Panc1 (cell line): ENCODE measurements at regions not wholly inside any gene's neighbourhood (a gene's known extent, or its start where the extent isn't known, plus 50 kb on each side); places are given as distances from the start of the nearest gene placed in this dataset.

Experiments used
- ATAC-seq: fragments of 200-7000 bp; cut with Tn5 transposase; 2 replicates; pipeline ENCODE4 v1.9.1; 2020; ENCODE audit warnings: mild to moderate bottlenecking, moderate library complexity
- BruUV-seq: library from RNA; stranded (reverse); fragments of 400-500 nt; replicated peaks from 2 replicates; lab custom pipeline; 2021; lab: Mats Ljungman, UMichigan
- CTCF ChIA-PET: fragments of 300-600 bp; sonication (Branson Sonifier 250); formaldehyde crosslinking; loops from one replicate; lab custom pipeline; 2022; ENCODE audit warnings: antibody characterized with exemption; lab: Charles Lee
- POLR2A ChIA-PET: fragments of 300-600 bp; sonication (Branson Sonifier 250); formaldehyde crosslinking; loops from one replicate; lab custom pipeline; 2022; ENCODE audit warnings: antibody characterized with exemption; lab: Charles Lee
- DNase-seq: peaks from one replicate; pipeline ENCODE4 v3.0.0-alpha.2; 2010; ENCODE audit warnings: low read depth, low spot score
- H3K27ac ChIP-seq: 2 replicates; pipeline ENCODE4 v1.5.1; 2011; ENCODE audit warnings: mild to moderate bottlenecking, low read length, inconsistent platforms
- H3K27me3 ChIP-seq: fragments of 200-500 bp; sonication (Bioruptor generic); 2 replicates; pipeline ENCODE4 v1.6.0; 2014; ENCODE audit warnings: low read length, inconsistent platforms; ENCODE audit not compliant: control insufficient read depth, insufficient read depth
- H3K36me3 ChIP-seq: fragments of 200-500 bp; sonication (Bioruptor generic); 2 replicates; pipeline ENCODE4 v1.5.1; 2014; ENCODE audit warnings: inconsistent platforms, mild to moderate bottlenecking, low read length, moderate library complexity; ENCODE audit not compliant: control insufficient read depth, insufficient read depth
- H3K4me1 ChIP-seq: 2 replicates; pipeline ENCODE4 v1.5.1; 2011; ENCODE audit warnings: inconsistent platforms, mild to moderate bottlenecking, low read length, moderate library complexity; ENCODE audit not compliant: control insufficient read depth, insufficient read depth
- H3K4me3 ChIP-seq, 2 experiments: 2 replicates each; pipeline ENCODE4 v1.5.1; 2011 to 2012; ENCODE audit warnings: low read depth in 2 of 2, low read length in 2 of 2, mild to moderate bottlenecking in 2 of 2, inconsistent platforms in 1 of 2, moderate library complexity in 1 of 2
- H3K9me3 ChIP-seq: fragments of 200-500 bp; sonication (Bioruptor generic); 2 replicates; pipeline ENCODE4 v1.5.1; 2014; ENCODE audit warnings: low read depth, mild to moderate bottlenecking, inconsistent platforms, low read length, moderate library complexity; ENCODE audit not compliant: control insufficient read depth, insufficient read depth
- CTCF ChIP-seq: fragments of 450-650 bp; IDR thresholded peaks from 2 replicates; pipeline ENCODE4 v1.5.1; 2017; ENCODE audit warnings: mild to moderate bottlenecking
- POLR2AphosphoS5 ChIP-seq: IDR thresholded peaks from 2 replicates; pipeline ENCODE4 v1.6.1; 2012; ENCODE audit warnings: mild to moderate bottlenecking, low read depth, low read length, moderate library complexity
- REST ChIP-seq, 2 experiments: IDR thresholded peaks; 2 replicates each; pipeline ENCODE4 v1.6.1; 2011 to 2012; ENCODE audit warnings: low read depth in 2 of 2, control low read depth in 1 of 2, low read length in 1 of 2, mild to moderate bottlenecking in 1 of 2, moderate library complexity in 1 of 2; ENCODE audit not compliant: insufficient read depth in 1 of 2
- SIN3A ChIP-seq: IDR thresholded peaks from 2 replicates; pipeline ENCODE4 v1.6.1; 2012; ENCODE audit warnings: low read depth, mild to moderate bottlenecking, low read length, moderate library complexity, borderline replicate concordance; ENCODE audit not compliant: insufficient read depth
- TCF7L2 ChIP-seq: IDR thresholded peaks from 2 replicates; pipeline ENCODE4 v1.6.1; 2011; ENCODE audit warnings: mild to moderate bottlenecking, low read depth, low read length, inconsistent platforms
- in situ Hi-C: cut with HindIII; loops from 2 replicates; pipeline ENCODE4 v1.10.0; 2016; ENCODE audit warnings: low sequenced_read_pairs, low pct_unique_long_range_greater_than_20kb
- intact Hi-C: fragments of 100-400 bp; cut with micrococcal nuclease; formaldehyde crosslinking; loops from one replicate; pipeline ENCODE4 v1.10.0; 2022; ENCODE audit not compliant: unreplicated experiment

GRCh38 chr12:70049596-70050360, 193.5 kb upstream of the CNOT2 start:
- no peak for ATAC-seq
- no peak overlapping the region for H3K4me3 ChIP-seq
- DNase-seq: no peak
- ChIA-PET CTCF (no interaction called here), POLR2A (no interaction called here)
- TF ChIP-seq SIN3A (no peak), TCF7L2 (no peak), POLR2AphosphoS5 (no peak), REST (IDR thresholded peaks at IDR 0.05; ENCODE audit: insufficient read depth in 1 of 2, low read depth in 2 of 2, low read length in 1 of 2) (no peak), CTCF (no peak)
- intact Hi-C loops: no loop called here
- in situ Hi-C loops: no loop called here
- H3K4me1 ChIP-seq: no peaks in the 10 kb centered on the region
- no peaks in the 10 kb centered on the region for H3K36me3 ChIP-seq
- no TSS peak for BruUV-seq
- no peak overlapping the region for H3K27ac ChIP-seq
- no peaks in the 10 kb centered on the region for H3K27me3 ChIP-seq
- no peaks in the 10 kb centered on the region for H3K9me3 ChIP-seq

- in situ Hi-C loops: no loop called here
- H3K4me1 ChIP-seq: no peaks in the 10 kb centered on the region
- no peaks in the 10 kb centered on the region for H3K9me3 ChIP-seq
- BruUV-seq: no TSS peak
- no peak overlapping the region for H3K27ac ChIP-seq
- DNase-seq (no peak), ATAC-seq (no peak)
- no peak for TF ChIP-seq TCF7L2
- no peak for TF ChIP-seq SIN3A
- no peak for TF ChIP-seq REST (IDR thresholded peaks at IDR 0.05; ENCODE audit: insufficient read depth in 1 of 2, low read depth in 2 of 2, low read length in 1 of 2)
- no peak for TF ChIP-seq POLR2AphosphoS5
- TF ChIP-seq CTCF: no peak
- no peaks in the 10 kb centered on the region for H3K27me3 ChIP-seq
- ChIA-PET POLR2A (no interaction called here), CTCF (no interaction called here)
- intact Hi-C loops: no loop called here
- H3K36me3 ChIP-seq: no peaks in the 10 kb centered on the region
- no peak overlapping the region for H3K4me3 ChIP-seq
These were observed 190.8 kb upstream of the CNOT2 start for GRCh38 chr12:70052476-70052875.
